GM18511 (cell line): ENCODE measurements at regions not wholly inside any gene's neighbourhood (a gene's known extent, or its start where the extent isn't known, plus 50 kb on each side); places are given as distances from the start of the nearest gene placed in this dataset.

Experiments used
- ATAC-seq: cut with Tn5 transposase; IDR thresholded peaks from one replicate; pipeline ENCODE4 v1.9.1; 2021; ENCODE audit warnings: mild to moderate bottlenecking, moderate library complexity; ENCODE audit not compliant: unreplicated experiment

DNA sequence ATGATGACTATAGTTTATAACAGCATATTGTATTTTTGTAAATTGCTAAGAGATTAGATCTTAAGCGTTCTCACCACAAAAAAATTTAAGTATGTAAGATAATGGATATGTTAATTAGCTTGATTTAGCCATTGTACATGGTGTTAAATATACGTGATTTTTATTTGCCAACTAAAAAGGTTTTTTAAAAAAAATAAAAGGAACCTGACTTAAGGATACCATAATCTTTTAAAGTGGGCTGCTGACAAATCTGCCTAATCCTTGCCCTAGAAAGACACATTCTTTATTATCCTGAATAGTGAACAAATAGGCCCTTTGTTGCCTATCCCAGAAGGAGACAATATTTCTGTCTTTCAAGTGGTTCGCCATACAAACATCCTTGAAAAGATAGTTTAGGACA lies 94.6 kb upstream of the FAM47C start:
- ATAC-seq: no peak

DNA sequence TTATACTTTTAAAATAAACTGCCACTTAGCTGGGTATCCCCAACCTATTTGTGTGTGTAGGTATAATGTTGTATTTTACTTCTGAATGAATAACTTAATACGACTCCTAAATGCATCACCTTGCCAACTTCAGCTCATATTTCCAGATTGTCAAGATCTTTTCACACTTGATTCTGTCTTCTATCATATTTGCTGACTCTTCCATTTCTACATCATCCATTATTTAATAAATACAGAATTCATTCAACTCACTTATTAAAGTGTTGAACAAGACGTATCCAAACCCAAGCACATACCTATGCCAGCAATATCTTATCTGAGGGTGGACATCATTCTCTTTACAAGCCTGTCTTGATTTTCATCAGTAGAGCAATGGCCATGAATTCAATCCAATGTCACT lies 91.2 kb upstream of the FAM47C start:
- ATAC-seq: no peak

DNA sequence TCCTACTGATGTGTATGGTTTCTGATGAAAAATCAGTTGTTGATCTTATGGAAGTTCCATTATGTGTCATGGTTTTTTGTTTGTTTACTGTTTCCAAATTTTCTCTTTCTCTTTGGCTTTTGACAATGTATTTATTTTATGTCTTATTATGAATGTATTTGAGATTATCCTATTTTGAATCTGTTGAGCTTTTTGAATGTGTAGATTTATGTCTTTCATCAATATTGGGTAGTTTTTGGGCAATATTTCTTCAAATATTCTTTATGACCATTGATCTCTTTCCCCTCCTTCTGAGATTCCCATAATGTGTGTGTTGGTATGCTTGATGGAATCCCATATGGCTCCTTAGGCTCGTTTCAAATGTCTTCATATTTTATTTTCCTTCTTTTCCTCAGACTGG lies 80.5 kb upstream of the FAM47C start:
- ATAC-seq: no peak

DNA sequence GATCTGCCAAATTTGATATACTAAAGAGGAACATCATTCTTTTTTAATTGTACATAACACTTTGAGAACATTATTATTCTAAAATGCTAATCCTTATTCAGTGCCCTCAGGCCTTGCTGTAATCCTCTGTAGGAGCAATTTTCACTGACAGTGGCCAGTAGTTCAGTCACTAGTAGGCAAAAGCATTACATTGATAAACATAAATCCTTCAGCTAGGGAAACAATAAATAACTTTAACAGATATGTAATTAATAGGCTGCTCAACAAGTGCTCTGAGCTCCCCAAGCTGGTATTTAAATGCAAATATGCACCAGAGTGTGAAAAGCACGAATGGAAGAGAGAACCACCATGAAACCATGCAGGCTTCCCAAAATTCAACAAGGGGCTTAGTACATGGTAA lies 77.7 kb upstream of the FAM47C start:
- ATAC-seq: no peak

DNA sequence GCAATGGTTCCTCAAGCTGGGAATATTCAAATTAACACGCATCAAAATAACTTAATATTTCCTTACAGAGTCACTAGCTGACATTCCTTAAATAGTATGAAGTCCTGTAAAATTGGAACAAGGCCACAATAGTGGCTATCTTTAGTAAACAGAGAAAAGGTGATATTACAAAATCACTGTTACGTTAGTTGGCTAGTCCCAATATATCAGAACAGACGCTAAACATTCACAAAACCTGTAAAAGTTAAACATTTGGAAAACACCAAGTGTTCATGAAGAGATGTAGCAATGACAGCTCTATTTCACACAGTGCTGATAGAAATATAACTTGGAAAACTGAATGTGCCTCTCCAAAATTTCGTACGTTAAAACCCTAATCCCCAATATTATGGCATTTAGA lies 61.0 kb upstream of the FAM47C start:
- no peak for ATAC-seq

DNA sequence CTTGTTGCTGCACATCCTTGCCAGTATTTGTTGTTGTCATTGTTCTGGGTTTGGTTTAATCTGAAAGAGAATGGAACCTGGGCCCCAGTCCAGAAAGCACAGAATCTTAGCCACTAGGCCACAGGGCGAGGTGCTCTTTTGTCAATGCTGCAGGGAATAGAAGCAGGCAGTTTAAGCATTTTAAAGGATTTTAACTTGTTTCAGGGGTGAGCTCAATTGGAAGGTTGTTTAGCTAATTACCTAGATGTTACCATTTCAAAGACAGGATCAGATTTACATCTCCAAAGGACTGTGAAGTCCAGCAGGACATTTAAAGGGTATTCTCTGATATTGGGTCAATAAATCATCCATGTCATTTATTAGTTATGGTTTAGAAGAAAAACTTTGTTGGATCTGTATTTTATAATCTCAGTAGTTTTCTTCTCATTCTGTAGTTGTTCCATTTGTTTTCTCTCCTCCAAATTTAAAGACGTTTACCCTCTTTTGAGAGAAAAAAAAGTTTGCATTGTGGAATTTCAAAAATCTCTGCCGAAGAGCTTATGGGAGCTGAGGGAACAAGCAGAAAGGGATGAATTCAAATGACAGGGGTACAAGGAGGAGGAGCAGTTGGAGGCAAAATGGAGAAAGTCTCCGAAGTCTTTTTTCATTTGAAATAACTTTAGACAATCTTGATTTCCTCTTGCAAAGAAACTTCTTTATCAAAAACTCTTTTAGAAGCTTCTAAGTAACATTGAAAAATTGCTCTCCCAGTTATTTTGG lies 57.5 kb upstream of the FAM47C start:
- ATAC-seq: no peak

DNA sequence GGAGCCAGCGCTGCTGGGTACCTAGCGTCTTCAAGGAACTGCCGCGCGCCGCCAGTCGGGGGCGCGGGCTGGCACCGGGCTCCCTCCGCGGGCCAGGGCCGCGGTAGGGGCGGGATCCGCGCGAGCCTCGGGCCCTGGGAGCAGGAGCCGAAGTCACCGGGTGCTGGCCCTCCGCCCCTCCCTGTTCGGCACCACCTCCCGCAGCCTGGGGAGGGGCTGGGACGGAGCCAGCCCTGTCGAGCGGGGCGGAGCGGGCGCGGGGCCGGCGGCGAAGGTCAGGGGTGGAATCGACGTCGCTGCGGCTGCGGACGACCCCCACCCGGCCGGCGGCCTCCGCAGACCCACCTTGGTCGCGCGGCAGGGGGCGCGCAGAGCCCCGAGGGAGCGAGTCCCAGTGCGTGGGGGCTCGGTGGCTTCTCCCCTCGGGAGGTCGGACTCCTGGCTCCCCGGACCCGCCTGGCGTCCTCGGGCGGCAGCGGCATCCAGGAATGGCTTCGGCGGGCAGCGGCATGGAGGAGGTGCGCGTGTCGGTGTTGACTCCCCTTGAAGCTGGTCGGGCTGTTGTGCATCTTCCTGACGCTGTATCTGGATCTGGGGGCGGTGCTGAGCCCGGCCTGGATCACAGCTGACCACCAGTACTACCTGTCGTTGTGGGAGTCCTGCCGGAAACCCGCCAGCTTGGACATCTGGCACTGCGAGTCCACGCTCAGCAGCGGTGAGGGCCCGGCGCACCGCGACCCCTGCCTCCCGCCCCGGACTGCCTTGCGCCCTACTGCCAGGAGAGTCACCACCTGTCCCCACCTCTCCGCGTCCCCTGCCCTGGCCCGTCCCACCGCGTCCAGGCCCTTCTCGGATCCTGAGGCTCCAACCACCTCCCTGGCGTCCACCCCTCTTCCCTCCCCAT lies 50.5 kb upstream of the FAM47C start:
- no peak for ATAC-seq
